Activated CD4-positive, alpha-beta memory T cell treated with anti-CD3 and anti-CD28 coated beads for 36 hours (primary cell): ENCODE measurements at regions not wholly inside any gene's neighbourhood (a gene's known extent, or its start where the extent isn't known, plus 50 kb on each side); places are given as distances from the start of the nearest gene placed in this dataset.
"Not testable (repeated sequence)": the region's sequence is repeated elsewhere in the genome, so short reads cannot be mapped to it uniquely, and the experiment has no call there.

Experiments
- CTCF ChIA-PET: fragments of 350-600 bp; sonication (Branson Sonifier 250); formaldehyde crosslinking; loops from one replicate; lab custom pipeline; 2021; ENCODE audit warnings: antibody characterized with exemption, inconsistent platforms; lab: Charles Lee
- POLR2A ChIA-PET: fragments of 350-600 bp; sonication (Branson Sonifier 250); formaldehyde crosslinking; loops from one replicate; lab custom pipeline; 2021; ENCODE audit warnings: antibody characterized with exemption; lab: Charles Lee
- DNase-seq: peaks from one replicate; pipeline ENCODE4 v3.0.0-alpha.2; 2020
- H3K27ac Mint-ChIP-seq: one replicate; pipeline ENCODE4 v1.8.0; 2021; ENCODE audit warnings: mixed read lengths
- H3K27me3 Mint-ChIP-seq: one replicate; pipeline ENCODE4 v1.8.0; 2021; ENCODE audit warnings: mixed read lengths
- H3K36me3 Mint-ChIP-seq: one replicate; pipeline ENCODE4 v1.8.0; 2021; ENCODE audit warnings: mixed read lengths
- H3K4me1 Mint-ChIP-seq: one replicate; pipeline ENCODE4 v1.8.0; 2021; ENCODE audit warnings: low read depth, mixed read lengths
- H3K4me3 Mint-ChIP-seq: one replicate; pipeline ENCODE4 v1.8.0; 2021; ENCODE audit warnings: mild to moderate bottlenecking, mixed read lengths
- H3K9me3 Mint-ChIP-seq: one replicate; pipeline ENCODE4 v1.8.0; 2021; ENCODE audit warnings: mixed read lengths
- intact Hi-C: fragments of 100-400 bp; cut with micrococcal nuclease; formaldehyde crosslinking; loops from one replicate; pipeline ENCODE4 v1.15.1; 2023

- POLR2A ChIA-PET: no interaction called here
- H3K4me1 Mint-ChIP-seq: no peaks in the 10 kb centered on the region
- H3K27me3 Mint-ChIP-seq: peaks cover 9% of the 10 kb centered on the region
- CTCF ChIA-PET: no interaction called here
- no peak overlapping the region for H3K4me3 Mint-ChIP-seq
- intact Hi-C loops: no loop called here
- H3K36me3 Mint-ChIP-seq: no peaks in the 10 kb centered on the region
- no peak overlapping the region for H3K27ac Mint-ChIP-seq
- no peak for DNase-seq
- no peaks in the 10 kb centered on the region for H3K9me3 Mint-ChIP-seq
Measured at GRCh38 chr15:72857331-72858063, 73.9 kb upstream of the ADPGK start.

GRCh38 chr15:72856549-72857040 is 73.0 kb upstream of the ADPGK start:
- no peaks in the 10 kb centered on the region for H3K36me3 Mint-ChIP-seq
- intact Hi-C loops: no loop called here
- no peak overlapping the region for H3K4me3 Mint-ChIP-seq
- DNase-seq: no peak
- ChIA-PET POLR2A (no interaction called here), CTCF (no interaction called here)
- H3K27me3 Mint-ChIP-seq: peaks cover 9% of the 10 kb centered on the region
- no peaks in the 10 kb centered on the region for H3K4me1 Mint-ChIP-seq
- no peak overlapping the region for H3K27ac Mint-ChIP-seq
- H3K9me3 Mint-ChIP-seq: no peaks in the 10 kb centered on the region

GRCh38 chr15:72855791-72856190 is 72.2 kb upstream of the ADPGK start:
- no peak overlapping the region for H3K4me3 Mint-ChIP-seq
- H3K27me3 Mint-ChIP-seq: peaks cover 9% of the 10 kb centered on the region
- POLR2A ChIA-PET: no interaction called here
- intact Hi-C loops: no loop called here
- no peaks in the 10 kb centered on the region for H3K4me1 Mint-ChIP-seq
- no peaks in the 10 kb centered on the region for H3K36me3 Mint-ChIP-seq
- no peaks in the 10 kb centered on the region for H3K9me3 Mint-ChIP-seq
- CTCF ChIA-PET: no interaction called here
- DNase-seq: no peak
- no peak overlapping the region for H3K27ac Mint-ChIP-seq

- Mint-ChIP-seq H3K9me3 (no peaks in the 10 kb centered on the region), H3K4me3 (no peak overlapping the region), H3K27ac (no peak overlapping the region), H3K36me3 (no peaks in the 10 kb centered on the region), H3K4me1 (no peaks in the 10 kb centered on the region), H3K27me3 (peaks cover 21% of the 10 kb centered on the region)
- ChIA-PET POLR2A (no interaction called here), CTCF (no interaction called here)
- DNase-seq: no peak
- intact Hi-C loops: no loop called here
Measured at GRCh38 chr15:72852273-72852672, 68.7 kb upstream of the ADPGK start.

- Mint-ChIP-seq H3K9me3 (no peaks in the 10 kb centered on the region), H3K4me1 (no peaks in the 10 kb centered on the region), H3K27ac (no peak overlapping the region), H3K27me3 (peaks cover 21% of the 10 kb centered on the region), H3K4me3 (no peak overlapping the region), H3K36me3 (no peaks in the 10 kb centered on the region)
- no peak for DNase-seq
- POLR2A ChIA-PET: no interaction called here
- CTCF ChIA-PET: no interaction called here
- intact Hi-C loops: no loop called here
Measured at GRCh38 chr15:72851586-72851985, 68.0 kb upstream of the ADPGK start.

GRCh38 chr15:72850833-72851232 is 67.3 kb upstream of the ADPGK start:
- Mint-ChIP-seq H3K4me1 (no peaks in the 10 kb centered on the region), H3K9me3 (no peaks in the 10 kb centered on the region), H3K27ac (no peak overlapping the region), H3K27me3 (peaks cover 23% of the 10 kb centered on the region), H3K4me3 (no peak overlapping the region), H3K36me3 (no peaks in the 10 kb centered on the region)
- DNase-seq: no peak
- intact Hi-C loops: no loop called here
- ChIA-PET CTCF (no interaction called here), POLR2A (interaction anchor here (0.6 kb wide), 1 partner anchor 264 kb away, joined by 4 read pairs; no protein-coding TSS in a partner anchor)

GRCh38 chr15:72847806-72848205 is 64.2 kb upstream of the ADPGK start:
- Mint-ChIP-seq H3K27ac (no peak overlapping the region), H3K36me3 (no peaks in the 10 kb centered on the region), H3K9me3 (no peaks in the 10 kb centered on the region), H3K4me1 (peaks cover 4% of the 10 kb centered on the region), H3K27me3 (peaks cover 21% of the 10 kb centered on the region), H3K4me3 (no peak overlapping the region)
- DNase-seq: no peak
- ChIA-PET CTCF (no interaction called here), POLR2A (no interaction called here)
- intact Hi-C loops: no loop called here

GRCh38 chr15:72847033-72847432 is 63.5 kb upstream of the ADPGK start:
- no peak overlapping the region for H3K27ac Mint-ChIP-seq
- DNase-seq: no peak
- ChIA-PET POLR2A (no interaction called here), CTCF (no interaction called here)
- H3K9me3 Mint-ChIP-seq: no peaks in the 10 kb centered on the region
- peaks cover 4% of the 10 kb centered on the region for H3K4me1 Mint-ChIP-seq
- intact Hi-C loops: no loop called here
- H3K4me3 Mint-ChIP-seq: no peak overlapping the region
- no peaks in the 10 kb centered on the region for H3K36me3 Mint-ChIP-seq
- peaks cover 21% of the 10 kb centered on the region for H3K27me3 Mint-ChIP-seq

GRCh38 chr15:72845981-72846383 is 62.4 kb upstream of the ADPGK start:
- H3K9me3 Mint-ChIP-seq: no peaks in the 10 kb centered on the region
- no peak overlapping the region for H3K27ac Mint-ChIP-seq
- ChIA-PET POLR2A (no interaction called here), CTCF (no interaction called here)
- H3K4me1 Mint-ChIP-seq: peaks cover 4% of the 10 kb centered on the region
- no peak for DNase-seq
- peaks cover 21% of the 10 kb centered on the region for H3K27me3 Mint-ChIP-seq
- H3K36me3 Mint-ChIP-seq: no peaks in the 10 kb centered on the region
- no peak overlapping the region for H3K4me3 Mint-ChIP-seq
- intact Hi-C loops: no loop called here

GRCh38 chr15:72844067-72844466 is 60.5 kb upstream of the ADPGK start:
- Mint-ChIP-seq H3K4me1 (peaks cover 4% of the 10 kb centered on the region), H3K36me3 (no peaks in the 10 kb centered on the region), H3K9me3 (no peaks in the 10 kb centered on the region), H3K27me3 (peaks cover 22% of the 10 kb centered on the region), H3K27ac (no peak overlapping the region), H3K4me3 (no peak overlapping the region)
- POLR2A ChIA-PET: no interaction called here
- no peak for DNase-seq
- intact Hi-C loops: no loop called here
- CTCF ChIA-PET: no interaction called here

GRCh38 chr15:72843340-72843739 is 59.8 kb upstream of the ADPGK start:
- intact Hi-C loops, H3K4me1 Mint-ChIP-seq, CTCF ChIA-PET, H3K9me3 Mint-ChIP-seq, H3K27ac Mint-ChIP-seq, DNase-seq, H3K36me3 Mint-ChIP-seq, H3K4me3 Mint-ChIP-seq, POLR2A ChIA-PET: not testable (repeated sequence)
- peaks cover 20% of the 10 kb centered on the region for H3K27me3 Mint-ChIP-seq

- peaks cover 4% of the 10 kb centered on the region for H3K4me1 Mint-ChIP-seq
- H3K27ac Mint-ChIP-seq: no peak overlapping the region
- H3K9me3 Mint-ChIP-seq: no peaks in the 10 kb centered on the region
- CTCF ChIA-PET: no interaction called here
- H3K27me3 Mint-ChIP-seq: peaks cover 12% of the 10 kb centered on the region
- no peak overlapping the region for H3K4me3 Mint-ChIP-seq
- no peak for DNase-seq
- POLR2A ChIA-PET: no interaction called here
- intact Hi-C loops: no loop called here
- no peaks in the 10 kb centered on the region for H3K36me3 Mint-ChIP-seq
Measured at GRCh38 chr15:72840114-72840513, 56.6 kb upstream of the ADPGK start.

- Mint-ChIP-seq H3K27ac (no peak overlapping the region), H3K4me3 (no peak overlapping the region), H3K27me3 (peaks cover 11% of the 10 kb centered on the region), H3K4me1 (no peaks in the 10 kb centered on the region), H3K36me3 (no peaks in the 10 kb centered on the region), H3K9me3 (no peaks in the 10 kb centered on the region)
- POLR2A ChIA-PET: no interaction called here
- intact Hi-C loops: no loop called here
- CTCF ChIA-PET: interaction anchor here (0.6 kb wide), 1 partner anchor 31 kb away, joined by 3 read pairs; no protein-coding TSS in a partner anchor
- no peak for DNase-seq
Measured at GRCh38 chr15:72838311-72838731, 54.8 kb upstream of the ADPGK start.
